ENCODE measurements at regions not wholly inside any gene's neighbourhood (a gene's known extent, or its start where the extent isn't known, plus 50 kb on each side); places are given as distances from the start of the nearest gene placed in this dataset.

DNA sequence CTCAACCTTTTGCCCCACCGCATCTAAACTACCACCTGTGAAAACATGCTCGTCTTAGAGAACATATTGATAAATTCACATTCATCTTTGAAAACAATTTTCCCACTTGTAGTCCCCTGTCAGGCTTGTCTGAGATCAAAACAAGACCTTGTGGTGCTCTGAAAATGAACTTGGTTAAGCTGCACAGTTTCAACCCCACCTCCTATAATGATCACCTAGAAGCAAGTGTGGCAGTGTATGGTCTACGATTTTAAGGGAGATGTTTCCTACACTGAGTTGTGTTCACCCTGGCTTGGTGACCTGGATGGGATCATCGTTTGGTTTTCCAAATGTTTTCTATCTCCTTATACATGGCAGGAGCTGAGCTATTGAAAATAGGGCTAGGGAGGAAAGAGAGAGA is 539.4 kb downstream of the DOK5 start (continued):
- TF ChIP-seq, protein P1, sequence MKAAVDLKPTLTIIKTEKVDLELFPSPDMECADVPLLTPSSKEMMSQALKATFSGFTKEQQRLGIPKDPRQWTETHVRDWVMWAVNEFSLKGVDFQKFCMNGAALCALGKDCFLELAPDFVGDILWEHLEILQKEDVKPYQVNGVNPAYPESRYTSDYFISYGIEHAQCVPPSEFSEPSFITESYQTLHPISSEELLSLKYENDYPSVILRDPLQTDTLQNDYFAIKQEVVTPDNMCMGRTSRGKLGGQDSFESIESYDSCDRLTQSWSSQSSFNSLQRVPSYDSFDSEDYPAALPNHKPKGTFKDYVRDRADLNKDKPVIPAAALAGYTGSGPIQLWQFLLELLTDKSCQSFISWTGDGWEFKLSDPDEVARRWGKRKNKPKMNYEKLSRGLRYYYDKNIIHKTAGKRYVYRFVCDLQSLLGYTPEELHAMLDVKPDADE (IDR thresholded peaks at IDR 0.05): no peak
- no peak for TF ChIP-seq EZH2phosphoT487 (IDR thresholded peaks at IDR 0.05; ENCODE audit: unreplicated experiment)

DNA sequence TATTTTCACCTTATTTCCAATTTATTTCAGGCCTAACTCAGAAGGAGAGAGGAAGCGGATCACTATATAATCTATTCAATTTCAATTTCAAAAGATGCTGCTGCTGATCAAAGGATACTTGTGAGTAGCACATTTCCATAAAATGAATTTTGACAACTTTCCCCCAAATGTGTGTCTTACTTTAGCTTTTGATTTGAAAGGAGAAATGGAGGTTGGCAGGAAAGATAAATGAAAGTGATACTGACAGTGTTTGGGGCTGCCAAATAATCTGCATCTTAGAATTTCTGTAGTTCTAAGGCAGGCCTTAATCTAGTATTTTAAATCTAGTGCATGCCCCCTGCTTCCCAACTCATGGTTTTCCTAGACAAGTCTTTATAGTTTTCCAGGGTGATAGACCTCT is 535.4 kb downstream of the DOK5 start:
- H3K4me2 ChIP-seq: no peak overlapping the region
- no peaks in the 10 kb centered on the region for H3K4me1 Mint-ChIP-seq
- no peaks in the 10 kb centered on the region for H3K27me3 Mint-ChIP-seq (ENCODE audit: insufficient read depth, low read depth, poor library complexity)
- H3K4me1 ChIP-seq (ENCODE audit: insufficient read depth): no peaks in the 10 kb centered on the region
- no peak overlapping the region for H3K27ac Mint-ChIP-seq
- no peaks in the 10 kb centered on the region for H3K9me2 ChIP-seq (ENCODE audit: insufficient read depth)
- no peak for DNase-seq (ENCODE audit: low spot score)
- TF ChIP-seq, protein P2, sequence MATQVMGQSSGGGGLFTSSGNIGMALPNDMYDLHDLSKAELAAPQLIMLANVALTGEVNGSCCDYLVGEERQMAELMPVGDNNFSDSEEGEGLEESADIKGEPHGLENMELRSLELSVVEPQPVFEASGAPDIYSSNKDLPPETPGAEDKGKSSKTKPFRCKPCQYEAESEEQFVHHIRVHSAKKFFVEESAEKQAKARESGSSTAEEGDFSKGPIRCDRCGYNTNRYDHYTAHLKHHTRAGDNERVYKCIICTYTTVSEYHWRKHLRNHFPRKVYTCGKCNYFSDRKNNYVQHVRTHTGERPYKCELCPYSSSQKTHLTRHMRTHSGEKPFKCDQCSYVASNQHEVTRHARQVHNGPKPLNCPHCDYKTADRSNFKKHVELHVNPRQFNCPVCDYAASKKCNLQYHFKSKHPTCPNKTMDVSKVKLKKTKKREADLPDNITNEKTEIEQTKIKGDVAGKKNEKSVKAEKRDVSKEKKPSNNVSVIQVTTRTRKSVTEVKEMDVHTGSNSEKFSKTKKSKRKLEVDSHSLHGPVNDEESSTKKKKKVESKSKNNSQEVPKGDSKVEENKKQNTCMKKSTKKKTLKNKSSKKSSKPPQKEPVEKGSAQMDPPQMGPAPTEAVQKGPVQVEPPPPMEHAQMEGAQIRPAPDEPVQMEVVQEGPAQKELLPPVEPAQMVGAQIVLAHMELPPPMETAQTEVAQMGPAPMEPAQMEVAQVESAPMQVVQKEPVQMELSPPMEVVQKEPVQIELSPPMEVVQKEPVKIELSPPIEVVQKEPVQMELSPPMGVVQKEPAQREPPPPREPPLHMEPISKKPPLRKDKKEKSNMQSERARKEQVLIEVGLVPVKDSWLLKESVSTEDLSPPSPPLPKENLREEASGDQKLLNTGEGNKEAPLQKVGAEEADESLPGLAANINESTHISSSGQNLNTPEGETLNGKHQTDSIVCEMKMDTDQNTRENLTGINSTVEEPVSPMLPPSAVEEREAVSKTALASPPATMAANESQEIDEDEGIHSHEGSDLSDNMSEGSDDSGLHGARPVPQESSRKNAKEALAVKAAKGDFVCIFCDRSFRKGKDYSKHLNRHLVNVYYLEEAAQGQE (IDR thresholded peaks at IDR 0.05; ENCODE audit: unreplicated experiment): no peak
- TF ChIP-seq, protein P3, sequence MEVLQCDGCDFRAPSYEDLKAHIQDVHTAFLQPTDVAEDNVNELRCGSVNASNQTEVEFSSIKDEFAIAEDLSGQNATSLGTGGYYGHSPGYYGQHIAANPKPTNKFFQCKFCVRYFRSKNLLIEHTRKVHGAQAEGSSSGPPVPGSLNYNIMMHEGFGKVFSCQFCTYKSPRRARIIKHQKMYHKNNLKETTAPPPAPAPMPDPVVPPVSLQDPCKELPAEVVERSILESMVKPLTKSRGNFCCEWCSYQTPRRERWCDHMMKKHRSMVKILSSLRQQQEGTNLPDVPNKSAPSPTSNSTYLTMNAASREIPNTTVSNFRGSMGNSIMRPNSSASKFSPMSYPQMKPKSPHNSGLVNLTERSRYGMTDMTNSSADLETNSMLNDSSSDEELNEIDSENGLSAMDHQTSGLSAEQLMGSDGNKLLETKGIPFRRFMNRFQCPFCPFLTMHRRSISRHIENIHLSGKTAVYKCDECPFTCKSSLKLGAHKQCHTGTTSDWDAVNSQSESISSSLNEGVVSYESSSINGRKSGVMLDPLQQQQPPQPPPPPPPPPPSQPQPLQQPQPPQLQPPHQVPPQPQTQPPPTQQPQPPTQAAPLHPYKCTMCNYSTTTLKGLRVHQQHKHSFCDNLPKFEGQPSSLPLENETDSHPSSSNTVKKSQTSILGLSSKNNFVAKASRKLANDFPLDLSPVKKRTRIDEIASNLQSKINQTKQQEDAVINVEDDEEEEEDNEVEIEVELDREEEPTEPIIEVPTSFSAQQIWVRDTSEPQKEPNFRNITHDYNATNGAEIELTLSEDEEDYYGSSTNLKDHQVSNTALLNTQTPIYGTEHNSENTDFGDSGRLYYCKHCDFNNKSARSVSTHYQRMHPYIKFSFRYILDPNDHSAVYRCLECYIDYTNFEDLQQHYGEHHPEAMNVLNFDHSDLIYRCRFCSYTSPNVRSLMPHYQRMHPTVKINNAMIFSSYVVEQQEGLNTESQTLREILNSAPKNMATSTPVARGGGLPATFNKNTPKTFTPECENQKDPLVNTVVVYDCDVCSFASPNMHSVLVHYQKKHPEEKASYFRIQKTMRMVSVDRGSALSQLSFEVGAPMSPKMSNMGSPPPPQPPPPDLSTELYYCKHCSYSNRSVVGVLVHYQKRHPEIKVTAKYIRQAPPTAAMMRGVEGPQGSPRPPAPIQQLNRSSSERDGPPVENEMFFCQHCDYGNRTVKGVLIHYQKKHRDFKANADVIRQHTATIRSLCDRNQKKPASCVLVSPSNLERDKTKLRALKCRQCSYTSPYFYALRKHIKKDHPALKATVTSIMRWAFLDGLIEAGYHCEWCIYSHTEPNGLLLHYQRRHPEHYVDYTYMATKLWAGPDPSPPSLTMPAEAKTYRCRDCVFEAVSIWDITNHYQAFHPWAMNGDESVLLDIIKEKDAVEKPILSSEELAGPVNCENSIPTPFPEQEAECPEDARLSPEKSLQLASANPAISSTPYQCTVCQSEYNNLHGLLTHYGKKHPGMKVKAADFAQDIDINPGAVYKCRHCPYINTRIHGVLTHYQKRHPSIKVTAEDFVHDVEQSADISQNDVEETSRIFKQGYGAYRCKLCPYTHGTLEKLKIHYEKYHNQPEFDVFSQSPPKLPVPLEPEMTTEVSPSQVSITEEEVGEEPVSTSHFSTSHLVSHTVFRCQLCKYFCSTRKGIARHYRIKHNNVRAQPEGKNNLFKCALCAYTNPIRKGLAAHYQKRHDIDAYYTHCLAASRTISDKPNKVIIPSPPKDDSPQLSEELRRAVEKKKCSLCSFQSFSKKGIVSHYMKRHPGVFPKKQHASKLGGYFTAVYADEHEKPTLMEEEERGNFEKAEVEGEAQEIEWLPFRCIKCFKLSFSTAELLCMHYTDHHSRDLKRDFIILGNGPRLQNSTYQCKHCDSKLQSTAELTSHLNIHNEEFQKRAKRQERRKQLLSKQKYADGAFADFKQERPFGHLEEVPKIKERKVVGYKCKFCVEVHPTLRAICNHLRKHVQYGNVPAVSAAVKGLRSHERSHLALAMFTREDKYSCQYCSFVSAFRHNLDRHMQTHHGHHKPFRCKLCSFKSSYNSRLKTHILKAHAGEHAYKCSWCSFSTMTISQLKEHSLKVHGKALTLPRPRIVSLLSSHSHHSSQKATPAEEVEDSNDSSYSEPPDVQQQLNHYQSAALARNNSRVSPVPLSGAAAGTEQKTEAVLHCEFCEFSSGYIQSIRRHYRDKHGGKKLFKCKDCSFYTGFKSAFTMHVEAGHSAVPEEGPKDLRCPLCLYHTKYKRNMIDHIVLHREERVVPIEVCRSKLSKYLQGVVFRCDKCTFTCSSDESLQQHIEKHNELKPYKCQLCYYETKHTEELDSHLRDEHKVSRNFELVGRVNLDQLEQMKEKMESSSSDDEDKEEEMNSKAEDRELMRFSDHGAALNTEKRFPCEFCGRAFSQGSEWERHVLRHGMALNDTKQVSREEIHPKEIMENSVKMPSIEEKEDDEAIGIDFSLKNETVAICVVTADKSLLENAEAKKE (CRISPR knock-in tag; IDR thresholded peaks at IDR 0.05): no peak
- TF ChIP-seq EZH2phosphoT487 (IDR thresholded peaks at IDR 0.05; ENCODE audit: unreplicated experiment) (no peak), ZNF114 (CRISPR knock-in tag; IDR thresholded peaks at IDR 0.05) (no peak), POLR2AphosphoS5 (IDR thresholded peaks at IDR 0.05; ENCODE audit: low read depth) (no peak)
- H3K9me3 Mint-ChIP-seq: peaks cover 93% of the 10 kb centered on the region
- H3K79me2 ChIP-seq (replicated peaks; ENCODE audit: insufficient read depth): no peaks in the 10 kb centered on the region
- H3K27me3 ChIP-seq (ENCODE audit: insufficient read depth): no peaks in the 10 kb centered on the region
- peaks cover 3% of the 10 kb centered on the region for H3K36me3 ChIP-seq (ENCODE audit: insufficient read depth)
- no peak overlapping the region for H3K4me3 Mint-ChIP-seq
- no peaks in the 10 kb centered on the region for H4K20me1 ChIP-seq (replicated peaks; ENCODE audit: insufficient read depth)
- ATAC-seq: no peak
- peaks cover 33% of the 10 kb centered on the region for H3K36me3 Mint-ChIP-seq (ENCODE audit: low read depth)
- H3K27ac ChIP-seq (ENCODE audit: low read depth): no peak overlapping the region
- no peak overlapping the region for H3K4me3 ChIP-seq
- no peak overlapping the region for H2AFZ ChIP-seq
- no peaks in the 10 kb centered on the region for H3F3A ChIP-seq (replicated peaks; ENCODE audit: low read depth)

All from GM23338 (cell line).